ENCODE measurements at regions not wholly inside any gene's neighbourhood (a gene's known extent, or its start where the extent isn't known, plus 50 kb on each side); places are given as distances from the start of the nearest gene placed in this dataset.

DNA sequence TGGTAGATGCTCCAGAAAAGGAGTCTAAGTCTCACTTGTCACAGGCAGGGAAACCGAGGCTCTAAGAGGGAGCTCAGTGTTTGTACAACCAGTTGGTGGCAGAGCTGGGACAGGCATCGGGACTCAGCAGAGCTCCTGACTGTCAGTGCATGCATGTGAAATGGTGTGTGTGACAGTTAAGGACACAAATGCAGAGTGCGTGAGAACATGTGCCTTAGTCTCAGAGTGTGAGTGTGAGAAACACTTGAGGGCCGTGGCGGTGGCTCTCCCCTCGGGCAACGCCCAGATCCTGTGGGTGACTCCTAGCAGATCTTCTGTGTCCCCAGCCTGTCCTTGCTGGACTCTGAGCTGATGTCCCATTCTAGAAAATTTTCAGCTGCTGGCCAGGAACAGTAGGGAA is 362.6 kb downstream of the MATN1 start:
- TF ChIP-seq POLR2A (IDR thresholded peaks at IDR 0.05) = no peak
- TF ChIP-seq, protein P1, sequence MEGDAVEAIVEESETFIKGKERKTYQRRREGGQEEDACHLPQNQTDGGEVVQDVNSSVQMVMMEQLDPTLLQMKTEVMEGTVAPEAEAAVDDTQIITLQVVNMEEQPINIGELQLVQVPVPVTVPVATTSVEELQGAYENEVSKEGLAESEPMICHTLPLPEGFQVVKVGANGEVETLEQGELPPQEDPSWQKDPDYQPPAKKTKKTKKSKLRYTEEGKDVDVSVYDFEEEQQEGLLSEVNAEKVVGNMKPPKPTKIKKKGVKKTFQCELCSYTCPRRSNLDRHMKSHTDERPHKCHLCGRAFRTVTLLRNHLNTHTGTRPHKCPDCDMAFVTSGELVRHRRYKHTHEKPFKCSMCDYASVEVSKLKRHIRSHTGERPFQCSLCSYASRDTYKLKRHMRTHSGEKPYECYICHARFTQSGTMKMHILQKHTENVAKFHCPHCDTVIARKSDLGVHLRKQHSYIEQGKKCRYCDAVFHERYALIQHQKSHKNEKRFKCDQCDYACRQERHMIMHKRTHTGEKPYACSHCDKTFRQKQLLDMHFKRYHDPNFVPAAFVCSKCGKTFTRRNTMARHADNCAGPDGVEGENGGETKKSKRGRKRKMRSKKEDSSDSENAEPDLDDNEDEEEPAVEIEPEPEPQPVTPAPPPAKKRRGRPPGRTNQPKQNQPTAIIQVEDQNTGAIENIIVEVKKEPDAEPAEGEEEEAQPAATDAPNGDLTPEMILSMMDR (IDR thresholded peaks at IDR 0.05) = no peak
